ENCODE measurements at regions not wholly inside any gene's neighbourhood (a gene's known extent, or its start where the extent isn't known, plus 50 kb on each side); places are given as distances from the start of the nearest gene placed in this dataset.
A peak's percentile ranks its signal among the peaks of the same experiment; 100 is the strongest.

DNA sequence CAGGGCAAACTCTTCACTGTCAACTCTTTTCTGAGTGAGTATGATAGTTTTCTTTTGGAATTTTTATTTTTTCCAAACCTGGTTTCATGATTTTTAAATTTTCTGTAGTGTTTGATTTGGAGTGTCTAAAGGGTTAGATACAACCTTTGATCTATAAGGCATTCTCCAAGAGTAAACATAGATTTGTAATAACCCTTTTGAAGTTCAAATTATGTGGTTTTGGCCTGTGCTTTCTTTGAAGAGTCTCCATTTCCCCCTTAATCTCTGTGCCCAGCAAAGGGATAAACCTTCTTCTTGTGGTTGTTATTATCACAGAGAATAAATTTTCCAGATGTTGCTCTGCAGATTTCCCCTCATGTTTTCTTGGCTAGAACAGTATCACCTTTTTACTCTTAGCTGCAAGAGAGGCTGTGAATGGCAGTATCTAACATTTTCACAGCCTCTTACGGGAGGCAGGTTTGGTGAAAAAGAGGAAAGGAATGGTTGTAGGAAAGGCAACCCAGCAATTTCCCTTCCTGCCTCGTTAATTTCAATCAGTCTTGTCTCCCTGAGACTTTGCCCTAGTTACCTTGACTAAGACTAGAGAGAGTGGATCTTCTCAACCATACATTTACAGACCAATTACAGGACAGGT, 83.3 kb upstream of the AKIRIN2 start:
- Mint-ChIP-seq H3K36me3 (ENCODE audit: insufficient read depth) (no peaks in the 10 kb centered on the region), H3K27me3 (ENCODE audit: low read depth) (no peaks in the 10 kb centered on the region), H3K4me1 (ENCODE audit: low read depth) (no peaks in the 10 kb centered on the region), H3K4me3 (no peak overlapping the region), H3K9me3 (no peaks in the 10 kb centered on the region)
- no peak for ATAC-seq
- no peak for DNase-seq

DNA sequence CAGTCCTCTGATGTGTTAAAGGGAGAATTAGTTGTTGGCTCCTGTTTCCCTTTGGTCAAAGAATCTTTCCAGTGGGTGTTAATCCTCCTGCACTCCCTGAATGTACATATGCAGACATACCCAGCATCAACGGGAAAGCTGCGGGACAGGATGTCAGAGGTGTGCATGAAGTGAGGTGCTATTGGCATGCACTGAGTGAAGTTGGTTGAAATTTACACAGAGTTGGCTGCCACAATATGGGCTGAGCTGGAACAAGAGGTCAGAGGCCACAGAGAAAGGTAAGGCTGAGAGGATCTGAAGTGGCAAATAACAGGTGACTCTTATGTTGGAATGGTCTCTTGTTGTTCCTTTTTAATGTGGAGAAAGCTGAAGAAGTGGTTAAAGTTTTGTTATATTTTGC, 82.7 kb upstream of the AKIRIN2 start:
- no peaks in the 10 kb centered on the region for H3K27me3 Mint-ChIP-seq (ENCODE audit: low read depth)
- H3K4me1 Mint-ChIP-seq (ENCODE audit: low read depth): no peaks in the 10 kb centered on the region
- no peak overlapping the region for H3K4me3 Mint-ChIP-seq
- no peak for ATAC-seq
- H3K9me3 Mint-ChIP-seq: no peaks in the 10 kb centered on the region
- DNase-seq: no peak
- no peaks in the 10 kb centered on the region for H3K36me3 Mint-ChIP-seq (ENCODE audit: insufficient read depth)

DNA sequence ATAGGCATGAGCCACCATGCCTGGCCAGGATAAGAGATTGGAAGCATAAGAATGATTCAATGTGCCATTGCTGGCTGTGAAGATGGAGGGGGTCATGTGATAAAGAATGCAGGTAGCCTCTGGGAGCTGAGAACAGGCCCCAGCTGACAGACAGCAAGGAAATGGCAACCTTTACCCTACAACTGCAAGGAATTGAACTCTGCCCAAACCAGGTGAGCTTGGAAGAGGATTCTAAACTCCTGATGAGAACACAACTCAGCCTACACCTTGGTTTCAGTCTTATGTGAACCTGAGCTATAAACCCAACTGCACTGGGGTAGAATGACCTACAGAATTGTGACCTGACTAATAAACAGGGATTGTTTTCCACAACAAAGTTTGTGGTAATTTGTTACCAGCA, 82.0 kb upstream of the AKIRIN2 start:
- no peaks in the 10 kb centered on the region for H3K4me1 Mint-ChIP-seq (ENCODE audit: low read depth)
- H3K27me3 Mint-ChIP-seq (ENCODE audit: low read depth): no peaks in the 10 kb centered on the region
- DNase-seq (no peak), ATAC-seq (no peak)
- H3K4me3 Mint-ChIP-seq: no peak overlapping the region
- no peaks in the 10 kb centered on the region for H3K36me3 Mint-ChIP-seq (ENCODE audit: insufficient read depth)
- no peaks in the 10 kb centered on the region for H3K9me3 Mint-ChIP-seq

DNA sequence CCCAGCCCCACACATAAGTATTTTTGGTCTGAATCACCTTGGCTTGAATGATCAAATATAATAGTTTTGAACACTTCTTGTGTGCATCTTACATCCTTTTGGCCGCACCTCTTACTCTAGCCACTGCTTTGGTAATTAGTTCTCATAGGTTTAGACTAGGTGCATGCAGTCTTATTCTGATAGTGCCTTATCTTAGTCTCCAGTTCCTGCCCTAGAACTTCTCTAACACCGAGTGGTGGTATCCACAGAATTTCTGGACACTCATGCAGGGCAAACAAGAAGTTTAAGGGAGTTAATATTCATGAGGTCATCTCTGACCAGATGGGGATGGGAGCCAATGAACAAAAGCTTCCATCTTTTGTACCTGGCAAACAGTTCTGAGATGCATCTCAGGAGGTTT, 77.5 kb upstream of the AKIRIN2 start:
- Mint-ChIP-seq H3K4me1 (ENCODE audit: low read depth) (no peaks in the 10 kb centered on the region), H3K27me3 (ENCODE audit: low read depth) (no peaks in the 10 kb centered on the region), H3K9me3 (no peaks in the 10 kb centered on the region), H3K4me3 (no peak overlapping the region), H3K36me3 (ENCODE audit: insufficient read depth) (no peaks in the 10 kb centered on the region)
- ATAC-seq (no peak), DNase-seq (no peak)

DNA sequence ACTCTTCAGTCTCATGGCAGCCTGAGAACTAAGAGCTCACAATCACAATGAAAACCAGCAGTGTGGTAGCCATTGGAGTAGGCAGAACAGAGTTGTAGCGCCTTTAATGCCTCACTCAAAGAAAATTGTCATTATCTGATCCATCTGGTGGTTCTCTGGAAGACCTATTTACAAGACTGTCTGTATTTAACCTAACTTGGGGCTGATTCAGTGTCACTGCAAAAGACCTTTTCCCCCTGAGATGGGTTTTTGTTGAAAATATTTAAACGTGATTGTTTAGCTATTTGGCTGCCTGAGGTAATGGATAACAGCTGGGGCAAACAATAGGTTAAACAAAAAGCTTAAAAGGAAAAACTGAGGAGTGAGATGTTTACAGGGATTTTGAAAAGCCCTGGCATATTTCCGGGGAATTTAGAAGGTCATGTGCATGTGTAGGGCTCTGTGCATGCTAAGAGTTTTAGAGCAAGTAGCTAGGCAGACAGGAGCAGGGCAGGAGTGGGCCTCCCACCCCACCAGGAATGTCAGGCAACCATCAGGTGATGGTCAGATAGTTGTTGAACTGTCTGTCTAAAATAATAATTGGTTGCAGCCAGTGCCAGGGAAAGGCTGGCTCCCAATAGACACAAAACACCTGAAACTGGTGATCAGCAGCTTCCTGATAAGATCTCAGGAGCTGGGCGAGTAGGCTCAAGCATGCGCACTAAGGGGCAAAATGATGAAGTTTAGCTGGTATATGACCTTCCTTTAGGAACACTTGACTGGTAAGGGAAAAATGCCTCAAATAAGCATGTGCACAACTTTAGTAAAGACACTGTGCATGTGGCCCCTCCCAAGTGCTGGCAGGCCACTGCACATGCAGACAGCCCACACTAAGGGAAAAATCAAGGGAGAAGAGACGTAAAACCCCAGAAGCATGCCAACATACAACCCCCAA, 70.8 kb upstream of the AKIRIN2 start:
- H3K36me3 Mint-ChIP-seq (ENCODE audit: insufficient read depth): no peaks in the 10 kb centered on the region
- H3K27me3 Mint-ChIP-seq (ENCODE audit: low read depth): peaks cover 2% of the 10 kb centered on the region
- DNase-seq (no peak), ATAC-seq (no peak)
- no peaks in the 10 kb centered on the region for H3K9me3 Mint-ChIP-seq
- H3K4me3 Mint-ChIP-seq: no peak overlapping the region
- H3K4me1 Mint-ChIP-seq (ENCODE audit: low read depth): no peaks in the 10 kb centered on the region

DNA sequence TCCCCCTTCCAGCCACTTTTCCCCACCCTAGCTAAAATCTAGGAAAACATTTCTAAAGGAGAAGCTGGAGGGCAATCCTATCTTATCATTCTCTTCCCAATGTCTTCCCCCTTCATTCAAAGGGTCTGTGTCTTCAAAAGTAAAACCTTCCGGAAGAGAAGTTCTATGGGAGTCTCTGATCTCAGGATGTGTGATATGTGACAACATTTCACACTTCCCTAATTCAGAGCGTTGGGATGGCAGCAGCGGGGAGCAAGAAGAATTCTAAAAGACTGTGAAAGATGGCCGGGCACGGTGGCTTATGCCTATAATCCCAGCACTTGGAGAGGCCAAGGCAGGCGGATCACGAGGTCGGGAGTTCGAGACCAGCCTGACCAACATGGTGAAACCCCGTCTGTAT, 65.4 kb upstream of the AKIRIN2 start:
- H3K4me3 Mint-ChIP-seq: no peak overlapping the region
- H3K9me3 Mint-ChIP-seq: no peaks in the 10 kb centered on the region
- no peaks in the 10 kb centered on the region for H3K27me3 Mint-ChIP-seq (ENCODE audit: low read depth)
- no peaks in the 10 kb centered on the region for H3K36me3 Mint-ChIP-seq (ENCODE audit: insufficient read depth)
- no peaks in the 10 kb centered on the region for H3K4me1 Mint-ChIP-seq (ENCODE audit: low read depth)
- no peak for DNase-seq
- no peak for ATAC-seq

DNA sequence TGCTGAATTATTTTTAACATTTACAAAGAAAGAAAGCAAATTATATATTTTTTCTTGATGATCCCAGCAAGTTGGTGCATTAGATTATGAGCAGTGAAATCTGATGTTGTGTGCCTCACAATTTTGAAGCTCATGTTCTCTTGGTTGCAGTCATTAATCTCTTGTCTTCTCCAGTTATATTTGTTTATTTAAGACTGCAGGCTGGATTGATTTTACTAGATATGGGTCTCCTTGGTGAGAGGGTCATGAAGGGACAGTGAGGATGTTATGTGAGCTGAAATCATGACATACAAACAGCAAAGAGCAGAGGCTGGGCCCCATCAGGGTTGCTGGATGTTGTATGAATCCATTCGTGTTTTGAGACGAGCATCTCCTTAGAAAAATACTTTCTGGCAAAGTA, 64.2 kb upstream of the AKIRIN2 start:
- no peaks in the 10 kb centered on the region for H3K9me3 Mint-ChIP-seq
- ATAC-seq (no peak), DNase-seq (no peak)
- H3K4me1 Mint-ChIP-seq (ENCODE audit: low read depth): no peaks in the 10 kb centered on the region
- H3K36me3 Mint-ChIP-seq (ENCODE audit: insufficient read depth): no peaks in the 10 kb centered on the region
- no peaks in the 10 kb centered on the region for H3K27me3 Mint-ChIP-seq (ENCODE audit: low read depth)
- no peak overlapping the region for H3K4me3 Mint-ChIP-seq

DNA sequence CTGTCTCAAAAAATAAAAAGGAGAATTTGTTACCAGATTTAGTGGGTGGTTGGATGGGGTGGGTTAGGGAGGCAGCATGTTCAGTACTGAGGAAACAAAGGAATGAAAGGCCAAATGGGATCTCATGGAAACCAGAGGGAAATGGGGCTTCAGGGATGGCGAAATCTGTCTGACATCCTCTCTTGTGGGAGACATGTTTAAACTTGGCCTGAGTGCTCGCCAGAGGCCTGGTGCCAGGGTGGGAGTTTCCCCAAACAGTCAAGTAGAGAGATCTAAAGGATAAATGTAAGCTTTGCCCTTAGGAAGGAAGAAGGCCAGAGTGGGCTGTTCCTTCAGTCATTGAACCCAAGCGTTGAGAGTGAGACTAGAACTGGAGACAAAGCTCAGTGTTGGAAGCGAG, 61.9 kb upstream of the AKIRIN2 start:
- Mint-ChIP-seq H3K4me1 (ENCODE audit: low read depth) (no peaks in the 10 kb centered on the region), H3K9me3 (no peaks in the 10 kb centered on the region), H3K36me3 (ENCODE audit: insufficient read depth) (no peaks in the 10 kb centered on the region), H3K4me3 (no peak overlapping the region), H3K27me3 (ENCODE audit: low read depth) (no peaks in the 10 kb centered on the region)
- DNase-seq: no peak
- no peak for ATAC-seq

DNA sequence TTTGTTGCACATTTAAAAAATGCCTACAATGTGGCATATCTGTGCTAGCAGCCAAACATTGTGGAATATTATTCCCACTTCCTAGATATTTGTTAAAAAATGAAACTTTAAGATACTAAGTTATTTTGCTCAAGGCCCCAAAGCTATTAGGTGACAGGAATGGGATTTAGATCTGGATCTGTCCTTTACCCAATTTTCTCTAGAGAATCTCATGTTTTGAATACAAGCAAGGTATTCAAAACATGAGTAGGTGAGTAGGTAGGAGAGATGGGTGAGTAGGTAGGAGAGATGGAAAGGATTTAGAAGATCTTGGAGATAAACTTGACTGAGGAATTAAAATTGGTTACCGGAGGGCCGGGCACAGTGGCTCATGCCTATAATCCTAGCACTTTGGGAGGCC, 61.2 kb upstream of the AKIRIN2 start:
- no peaks in the 10 kb centered on the region for H3K27me3 Mint-ChIP-seq (ENCODE audit: low read depth)
- DNase-seq (no peak), ATAC-seq (no peak)
- no peaks in the 10 kb centered on the region for H3K4me1 Mint-ChIP-seq (ENCODE audit: low read depth)
- H3K9me3 Mint-ChIP-seq: no peaks in the 10 kb centered on the region
- H3K4me3 Mint-ChIP-seq: no peak overlapping the region
- no peaks in the 10 kb centered on the region for H3K36me3 Mint-ChIP-seq (ENCODE audit: insufficient read depth)

DNA sequence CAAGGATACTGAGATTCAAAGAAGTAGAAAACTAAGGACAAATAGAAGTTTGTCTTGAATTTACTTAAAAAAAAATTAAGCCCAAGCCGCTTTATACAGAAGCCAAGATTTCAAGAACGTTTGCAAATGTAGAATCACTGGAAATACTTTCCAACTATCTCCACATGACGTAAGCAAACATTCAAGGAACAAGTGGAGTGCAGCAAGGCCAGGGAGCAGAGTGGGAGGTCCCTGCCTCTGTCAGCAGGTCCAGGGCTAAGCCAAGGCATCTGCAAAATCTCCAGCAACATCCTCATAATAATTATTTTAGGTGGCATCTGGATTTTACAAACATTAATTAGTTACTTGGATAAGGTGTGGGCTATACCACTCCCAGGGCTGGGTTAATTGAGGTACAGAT, 60.1 kb upstream of the AKIRIN2 start:
- Mint-ChIP-seq H3K4me3 (no peak overlapping the region), H3K27me3 (ENCODE audit: low read depth) (no peaks in the 10 kb centered on the region), H3K4me1 (ENCODE audit: low read depth) (peaks cover under 1% of the 10 kb centered on the region), H3K36me3 (ENCODE audit: insufficient read depth) (no peaks in the 10 kb centered on the region), H3K9me3 (no peaks in the 10 kb centered on the region)
- DNase-seq (no peak), ATAC-seq (no peak)

DNA sequence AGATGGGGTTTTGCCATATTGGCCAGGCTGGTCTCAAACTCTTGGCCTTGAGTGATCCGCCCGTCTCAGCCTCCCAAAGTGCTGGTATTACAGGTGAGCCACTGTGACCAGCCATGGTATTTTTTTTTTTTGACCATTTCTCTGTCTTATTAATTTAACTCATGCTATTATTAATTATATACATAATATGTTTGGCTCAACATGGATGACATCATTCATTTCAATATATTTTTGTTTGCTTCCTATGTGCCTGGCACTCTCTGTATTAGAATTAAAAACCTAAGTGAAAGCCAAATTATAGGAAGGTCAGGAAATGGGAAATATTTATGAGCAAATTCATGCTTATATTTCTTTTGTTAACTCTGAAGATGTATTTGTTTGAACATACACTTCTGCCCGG, 55.8 kb upstream of the AKIRIN2 start:
- no peak for DNase-seq
- ATAC-seq: no peak
- H3K4me3 Mint-ChIP-seq: no peak overlapping the region
- peaks cover 12% of the 10 kb centered on the region for H3K4me1 Mint-ChIP-seq (ENCODE audit: low read depth)
- no peaks in the 10 kb centered on the region for H3K9me3 Mint-ChIP-seq
- no peaks in the 10 kb centered on the region for H3K36me3 Mint-ChIP-seq (ENCODE audit: insufficient read depth)
- peaks cover 3% of the 10 kb centered on the region for H3K27me3 Mint-ChIP-seq (ENCODE audit: low read depth)

DNA sequence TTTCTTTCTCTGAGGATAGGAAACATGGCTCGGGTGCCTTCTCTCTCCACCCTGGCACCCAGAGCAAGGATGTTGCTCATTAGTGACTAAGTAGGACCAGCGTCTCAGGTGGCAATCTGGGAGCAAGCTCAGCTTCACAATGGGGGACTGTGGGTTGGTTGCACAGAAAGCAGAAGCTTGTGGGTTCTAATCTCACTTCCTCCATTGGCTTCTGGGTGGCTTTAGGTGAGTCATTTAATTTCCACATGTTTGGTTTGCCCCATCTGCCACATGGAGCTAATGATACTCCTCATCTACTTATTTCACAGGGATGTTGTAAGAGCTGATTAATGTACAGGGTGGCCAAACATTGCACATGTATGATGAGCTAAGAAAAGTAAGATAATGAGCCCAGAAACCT, 54.8 kb upstream of the AKIRIN2 start:
- peak; percentile 84 to 93 for ATAC-seq

DNA sequence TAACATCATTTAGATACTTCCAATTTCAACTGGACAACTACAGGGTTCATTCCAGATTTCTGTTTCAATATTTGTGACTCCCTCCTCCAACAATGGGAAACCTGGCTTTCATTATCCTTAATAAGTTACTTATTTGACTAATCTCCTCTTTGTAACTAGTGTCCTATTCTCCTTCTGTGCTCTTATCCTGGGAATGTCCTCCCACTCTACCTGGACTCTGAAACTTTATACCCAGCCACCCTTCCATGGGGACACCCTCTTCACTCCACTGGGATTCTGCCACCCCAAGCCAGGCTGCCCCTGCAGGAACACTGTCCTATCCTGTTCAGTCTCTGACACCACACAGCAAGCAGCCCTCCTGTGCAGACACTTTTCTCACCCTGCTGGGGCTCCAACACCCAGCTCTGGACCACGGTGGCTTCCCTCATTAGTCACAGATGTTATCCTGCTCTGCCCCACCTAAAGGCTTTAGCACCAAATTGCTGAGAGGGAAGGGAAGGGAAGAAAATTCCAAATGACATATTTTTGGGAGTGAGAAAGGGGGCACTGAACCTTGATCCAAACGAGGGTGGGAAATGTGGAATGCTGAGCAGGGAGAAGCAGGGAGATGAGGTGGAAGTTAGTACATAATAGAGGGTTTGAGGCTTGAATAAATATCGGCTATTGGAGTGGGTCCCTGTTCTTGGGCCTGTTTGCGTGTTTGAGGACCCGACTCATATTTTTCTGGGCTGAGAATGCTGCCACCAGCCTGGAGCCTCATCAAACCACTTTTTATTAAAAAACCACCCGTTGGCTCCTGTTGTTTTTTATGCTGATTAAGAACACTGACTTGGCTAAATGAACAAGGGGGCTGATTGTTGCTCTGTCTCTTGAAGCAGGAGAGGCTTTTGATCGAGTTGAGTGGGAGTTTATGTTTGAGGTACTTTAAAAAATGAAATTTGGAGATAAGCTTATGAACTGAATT, 54.0 kb upstream of the AKIRIN2 start:
- no peak for ATAC-seq
- Mint-ChIP-seq H3K4me3 (no peak overlapping the region), H3K4me1 (ENCODE audit: low read depth) (peaks cover 12% of the 10 kb centered on the region)

More for the DNA sequence above, 54.8 kb upstream of the AKIRIN2 start:
- no peaks in the 10 kb centered on the region for H3K9me3 Mint-ChIP-seq
- H3K36me3 Mint-ChIP-seq (ENCODE audit: insufficient read depth): no peaks in the 10 kb centered on the region
- peak; percentile 5 for DNase-seq
- H3K4me3 Mint-ChIP-seq: no peak overlapping the region
- H3K27me3 Mint-ChIP-seq (ENCODE audit: low read depth): peaks cover 3% of the 10 kb centered on the region
- H3K4me1 Mint-ChIP-seq (ENCODE audit: low read depth): peaks cover 12% of the 10 kb centered on the region

DNA sequence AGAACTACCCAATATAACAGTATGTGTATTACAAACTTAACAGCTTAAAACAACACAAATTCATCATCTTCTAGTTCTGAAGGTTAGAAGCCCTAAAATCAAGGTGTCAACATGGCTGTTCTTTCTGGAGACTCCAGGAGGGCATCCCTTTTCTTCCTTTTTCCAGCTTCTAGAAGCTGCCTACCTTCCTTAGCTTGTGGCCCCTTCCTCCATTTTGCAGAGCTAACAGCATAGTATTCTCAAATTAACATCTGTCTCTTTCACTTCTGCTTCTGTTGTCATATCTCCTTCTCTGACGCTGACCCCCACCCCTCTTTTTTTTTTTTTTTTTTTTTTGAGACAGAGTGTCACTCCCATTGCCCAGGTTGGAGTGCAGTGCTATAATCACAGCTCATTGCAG, 52.8 kb upstream of the AKIRIN2 start:
- peaks cover 3% of the 10 kb centered on the region for H3K27me3 Mint-ChIP-seq (ENCODE audit: low read depth)
- H3K4me1 Mint-ChIP-seq (ENCODE audit: low read depth): peaks cover 12% of the 10 kb centered on the region

More for the DNA sequence above, 54.0 kb upstream of the AKIRIN2 start:
- peaks cover 3% of the 10 kb centered on the region for H3K27me3 Mint-ChIP-seq (ENCODE audit: low read depth)
- no peak for DNase-seq
- no peaks in the 10 kb centered on the region for H3K9me3 Mint-ChIP-seq
- no peaks in the 10 kb centered on the region for H3K36me3 Mint-ChIP-seq (ENCODE audit: insufficient read depth)

More for the DNA sequence above, 52.8 kb upstream of the AKIRIN2 start:
- no peaks in the 10 kb centered on the region for H3K36me3 Mint-ChIP-seq (ENCODE audit: insufficient read depth)
- H3K9me3 Mint-ChIP-seq: no peaks in the 10 kb centered on the region
- DNase-seq (no peak), ATAC-seq (no peak)
- no peak overlapping the region for H3K4me3 Mint-ChIP-seq

All from activated T-cell treated with anti-CD3 and anti-CD28 coated beads, Interleukin-2, amount 50 U/mL, for 4 hours (primary cell).